HEK293 (cell line): ENCODE measurements at regions not wholly inside any gene's neighbourhood (a gene's known extent, or its start where the extent isn't known, plus 50 kb on each side); places are given as distances from the start of the nearest gene placed in this dataset.

Experiments
- CTCF ChIA-PET: fragments of 350-600 bp; formaldehyde crosslinking; extraction: SDS; loops from one replicate; lab custom pipeline; 2021; ENCODE audit warnings: antibody characterized with exemption; lab: Yijun Ruan, JAX
- POLR2A ChIA-PET: fragments of 300-600 bp; formaldehyde crosslinking; extraction: SDS; loops from one replicate; lab custom pipeline; 2020; ENCODE audit warnings: antibody characterized with exemption, inconsistent platforms; lab: Yijun Ruan, JAX
- H3K27ac ChIP-seq: fragments of 200-500 bp; sonication (Bioruptor generic); 2 replicates; pipeline ENCODE4 v1.5.1; 2014; ENCODE audit warnings: low read depth, low read length, control low read depth, inconsistent platforms; ENCODE audit errors: extremely low read depth
- H3K36me3 ChIP-seq, 2 experiments: fragments of 200-500 bp in 1 of 2; sonication (Bioruptor generic) in 1 of 2; 1 replicate in 1 of 2; 2 replicates in 1 of 2; pipeline ENCODE4 v1.5.1; 2014 to 2017; ENCODE audit warnings: inconsistent platforms in 2 of 2, low read length in 2 of 2; ENCODE audit not compliant: control insufficient read depth in 2 of 2, insufficient read depth in 1 of 2
- H3K4me1 ChIP-seq: fragments of 200-500 bp; sonication (Bioruptor generic); 2 replicates; pipeline ENCODE4 v1.5.1; 2014; ENCODE audit warnings: mild to moderate bottlenecking, low read length, inconsistent platforms; ENCODE audit not compliant: control insufficient read depth, insufficient read depth
- H3K4me3 ChIP-seq: 2 replicates; pipeline ENCODE4 v1.5.1; 2011; ENCODE audit warnings: low read depth, mild to moderate bottlenecking, control low read depth, low read length, moderate library complexity
- H3K9me3 ChIP-seq: fragments of 200-500 bp; sonication (Bioruptor generic); 2 replicates; pipeline ENCODE4 v1.5.1; 2014; ENCODE audit warnings: low read depth, low read length, inconsistent platforms; ENCODE audit not compliant: control insufficient read depth, insufficient read depth
- GLI4 ChIP-seq: fragments of 450-650 bp; formaldehyde crosslinking; IDR thresholded peaks from 2 replicates; pipeline ENCODE4 v1.5.1; 2016; ENCODE audit warnings: missing biosample characterization, missing genetic modification characterization
- GLIS1 ChIP-seq: fragments of 450-650 bp; formaldehyde crosslinking; IDR thresholded peaks from 2 replicates; pipeline ENCODE4 v1.5.1; 2016; ENCODE audit warnings: missing biosample characterization, missing genetic modification characterization
- HIC1 ChIP-seq: fragments of 450-650 bp; formaldehyde crosslinking; IDR thresholded peaks from 2 replicates; pipeline ENCODE4 v1.5.1; 2016; ENCODE audit warnings: missing biosample characterization, missing genetic modification characterization
- PBX3 ChIP-seq: sonication (generic); formaldehyde crosslinking; IDR thresholded peaks from 2 replicates; pipeline ENCODE4 v1.8.1; 2022; ENCODE audit warnings: mild to moderate bottlenecking, moderate library complexity, missing genetic modification reagents
- TRIM28 ChIP-seq: IDR thresholded peaks from 2 replicates; pipeline ENCODE4 v1.6.1; 2011; ENCODE audit warnings: low read length, control low read depth, borderline replicate concordance
- ZBTB49 ChIP-seq: fragments of 450-650 bp; formaldehyde crosslinking; IDR thresholded peaks from 2 replicates; pipeline ENCODE4 v1.5.1; 2016; ENCODE audit warnings: missing biosample characterization, missing genetic modification characterization, low read depth
- ZIC2 ChIP-seq: fragments of 450-650 bp; formaldehyde crosslinking; IDR thresholded peaks from 2 replicates; pipeline ENCODE4 v1.5.1; 2016; ENCODE audit warnings: missing biosample characterization, missing genetic modification characterization
- ZNF138 ChIP-seq: fragments of 450-650 bp; formaldehyde crosslinking; IDR thresholded peaks from 2 replicates; pipeline ENCODE4 v1.5.1; 2016; ENCODE audit warnings: missing biosample characterization, missing genetic modification characterization, borderline replicate concordance
- ZNF169 ChIP-seq: fragments of 450-650 bp; formaldehyde crosslinking; IDR thresholded peaks from 2 replicates; pipeline ENCODE4 v1.5.1; 2016; ENCODE audit warnings: missing biosample characterization, missing genetic modification characterization
- ZNF510 ChIP-seq: fragments of 450-650 bp; formaldehyde crosslinking; IDR thresholded peaks from 2 replicates; pipeline ENCODE4 v1.5.1; 2018; ENCODE audit warnings: mild to moderate bottlenecking, missing genetic modification characterization, missing biosample characterization; ENCODE audit not compliant: insufficient replicate concordance
- ZNF548 ChIP-seq: fragments of 450-650 bp; formaldehyde crosslinking; IDR thresholded peaks from 2 replicates; pipeline ENCODE4 v1.5.1; 2016; ENCODE audit warnings: missing biosample characterization, missing genetic modification characterization
- ZNF585B ChIP-seq: fragments of 450-650 bp; formaldehyde crosslinking; IDR thresholded peaks from 2 replicates; pipeline ENCODE4 v1.5.1; 2016; ENCODE audit warnings: missing biosample characterization, missing genetic modification characterization
- ZNF600 ChIP-seq: fragments of 450-650 bp; formaldehyde crosslinking; IDR thresholded peaks from 2 replicates; pipeline ENCODE4 v1.5.1; 2016; ENCODE audit warnings: missing biosample characterization, missing genetic modification characterization
- ZNF610 ChIP-seq: fragments of 450-650 bp; formaldehyde crosslinking; IDR thresholded peaks from 2 replicates; pipeline ENCODE4 v1.5.1; 2016; ENCODE audit warnings: missing biosample characterization, missing genetic modification characterization, borderline replicate concordance
- ZNF664 ChIP-seq: fragments of 450-650 bp; formaldehyde crosslinking; IDR thresholded peaks from 2 replicates; pipeline ENCODE4 v1.5.1; 2016; ENCODE audit warnings: missing biosample characterization, missing genetic modification characterization
- ZNF768 ChIP-seq: fragments of 450-650 bp; formaldehyde crosslinking; IDR thresholded peaks from 2 replicates; pipeline ENCODE4 v1.5.1; 2018; ENCODE audit warnings: missing biosample characterization, mild to moderate bottlenecking, missing genetic modification characterization
- ZNF776 ChIP-seq: fragments of 450-650 bp; formaldehyde crosslinking; IDR thresholded peaks from 2 replicates; pipeline ENCODE4 v1.5.0; 2017; ENCODE audit warnings: missing biosample characterization, missing genetic modification characterization, borderline replicate concordance
- ZNF777 ChIP-seq: fragments of 450-650 bp; formaldehyde crosslinking; IDR thresholded peaks from 2 replicates; pipeline ENCODE4 v1.5.1; 2017; ENCODE audit warnings: missing biosample characterization, missing genetic modification characterization, borderline replicate concordance
- ZSCAN18 ChIP-seq: fragments of 450-650 bp; formaldehyde crosslinking; IDR thresholded peaks from 2 replicates; pipeline ENCODE4 v1.5.1; 2016; ENCODE audit warnings: missing biosample characterization, missing genetic modification characterization

GRCh38 chr14:22426711-22427110 is 162.3 kb downstream of the DAD1 start (continued):
- TF ChIP-seq ZBTB49 (tag by site-specific recombination) (no peak), ZNF510 (no peak), ZNF585B (no peak), GLI4 (tag by site-specific recombination) (no peak)

- Histone ChIP-seq H3K4me1 (peaks cover 6% of the 10 kb centered on the region), H3K27ac (no peak overlapping the region), H3K36me3 (no peaks in the 10 kb centered on the region), H3K9me3 (no peaks in the 10 kb centered on the region), H3K4me3 (no peak overlapping the region)
- POLR2A ChIA-PET, result no interaction called here
- CTCF ChIA-PET, result interaction anchor here (3.4 kb wide), 1 partner anchor 48 kb away, joined by 12 read pairs; no protein-coding TSS in a partner anchor
- no peak for TF ChIP-seq GLIS1
- TF ChIP-seq ZNF768 (tag by site-specific recombination), result no peak
- TF ChIP-seq ZSCAN18, result no peak
- TF ChIP-seq ZNF600 (tag by site-specific recombination), result no peak
- no peak for TF ChIP-seq ZNF777 (tag by site-specific recombination)
- no peak for TF ChIP-seq ZNF548 (tag by site-specific recombination)
- TF ChIP-seq ZNF776 (tag by site-specific recombination), result no peak
- TF ChIP-seq ZNF664, result no peak
- TF ChIP-seq PBX3 (CRISPR knock-in tag), result no peak
- TF ChIP-seq ZBTB49 (tag by site-specific recombination), result no peak
- no peak for TF ChIP-seq ZIC2 (tag by site-specific recombination)
- no peak for TF ChIP-seq ZNF138
- no peak for TF ChIP-seq ZNF169 (tag by site-specific recombination)
- TF ChIP-seq HIC1, result no peak
- no peak for TF ChIP-seq ZNF610 (tag by site-specific recombination)
- no peak for TF ChIP-seq TRIM28
- TF ChIP-seq, all 188 proteins: peak for 0
Observed at GRCh38 chr14:22423958-22424357, 165.1 kb downstream of the DAD1 start.
